Karpas-422 (cell line): ENCODE measurements at regions not wholly inside any gene's neighbourhood (a gene's known extent, or its start where the extent isn't known, plus 50 kb on each side); places are given as distances from the start of the nearest gene placed in this dataset.

ENCODE experiments used
- DNase-seq: peaks from one replicate; pipeline ENCODE4 v3.0.0-alpha.2; 2015
- H2AFZ ChIP-seq: fragments of 200-600 bp; sonication (generic); 2 replicates; pipeline ENCODE4 v1.6.1; 2014; ENCODE audit warnings: antibody characterized with exemption, low read length, mixed read lengths
- H3K27ac ChIP-seq: fragments of 200-600 bp; sonication (generic); 2 replicates; pipeline ENCODE4 v1.5.1; 2014; ENCODE audit warnings: mild to moderate bottlenecking, low read length, moderate library complexity
- H3K27me3 ChIP-seq: fragments of 200-600 bp; sonication (generic); 2 replicates; pipeline ENCODE4 v1.6.1; 2014; ENCODE audit warnings: low read length, mixed read lengths
- H3K36me3 ChIP-seq: fragments of 200-600 bp; sonication (generic); 2 replicates; pipeline ENCODE4 v1.6.1; 2014; ENCODE audit warnings: low read length, mixed read lengths; ENCODE audit not compliant: insufficient read depth
- H3K4me1 ChIP-seq: fragments of 200-600 bp; sonication (generic); 2 replicates; pipeline ENCODE4 v1.6.1; 2014; ENCODE audit warnings: mild to moderate bottlenecking, low read length, mixed read lengths
- H3K4me2 ChIP-seq: fragments of 200-600 bp; sonication (generic); 2 replicates; pipeline ENCODE4 v1.6.1; 2014; ENCODE audit warnings: low read length, low read depth, mild to moderate bottlenecking; ENCODE audit not compliant: poor library complexity, severe bottlenecking
- H3K4me3 ChIP-seq: fragments of 200-600 bp; sonication (generic); 2 replicates; pipeline ENCODE4 v1.5.1; 2014; ENCODE audit warnings: mild to moderate bottlenecking, antibody characterized with exemption, low read length, mixed read lengths
- H3K79me2 ChIP-seq: fragments of 200-600 bp; sonication (generic); 2 replicates; pipeline ENCODE4 v1.6.1; 2014; ENCODE audit warnings: mild to moderate bottlenecking, low read length, mixed read lengths
- H3K9ac ChIP-seq: fragments of 200-600 bp; sonication (generic); 2 replicates; pipeline ENCODE4 v1.6.0; 2014; ENCODE audit warnings: low read length
- H3K9me2 ChIP-seq: fragments of 200-600 bp; sonication (generic), shearing (Covaris generic); replicated peaks from 2 replicates; pipeline ENCODE4 v1.6.0; 2014; ENCODE audit warnings: mild to moderate bottlenecking, low read length, moderate library complexity; ENCODE audit not compliant: insufficient read depth
- H3K9me3 ChIP-seq: fragments of 300-700, 200-600 bp; sonication (generic); 2 replicates; pipeline ENCODE4 v1.6.1; 2014; ENCODE audit warnings: low read length, mixed read lengths
- H4K20me1 ChIP-seq: fragments of 200-600 bp; sonication (generic); 2 replicates; pipeline ENCODE4 v1.6.1; 2014; ENCODE audit warnings: mild to moderate bottlenecking, antibody characterized with exemption, low read length, low read depth; ENCODE audit not compliant: insufficient read depth

DNA sequence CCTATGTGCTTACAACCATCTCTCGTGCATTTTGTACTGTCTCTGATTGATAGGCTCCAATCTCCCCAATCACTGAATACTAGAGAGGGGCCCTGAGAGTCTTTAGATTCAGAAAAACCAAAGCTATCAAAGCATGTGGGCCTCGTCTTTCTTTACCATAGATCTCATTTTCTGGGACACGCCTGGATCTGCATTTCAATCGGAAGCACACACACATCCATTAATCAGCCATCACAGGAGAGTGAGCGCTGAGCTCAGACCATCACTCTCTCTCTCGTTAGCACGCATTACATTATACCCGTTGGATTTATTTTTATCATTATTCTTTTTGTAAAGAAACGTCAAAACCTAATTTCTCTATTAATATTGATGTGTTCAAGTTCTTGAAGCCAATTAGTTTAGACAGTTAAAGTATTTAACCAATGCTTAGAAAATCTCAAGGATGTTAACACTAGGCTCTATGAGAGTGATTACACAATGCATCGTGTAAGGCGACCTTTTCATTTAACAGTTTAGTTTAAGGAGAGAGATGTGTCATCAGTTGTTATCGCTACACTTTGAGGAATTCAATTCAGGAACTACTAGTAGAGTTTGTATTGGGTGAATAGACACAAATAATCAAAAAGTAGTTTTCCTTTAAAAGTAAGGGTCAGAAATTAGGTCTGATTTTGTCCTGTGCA, 650.7 kb downstream of the CDH8 start:
- H3K4me2 ChIP-seq: no peak overlapping the region
- H2AFZ ChIP-seq: no peak overlapping the region
- H3K4me1 ChIP-seq: no peaks in the 10 kb centered on the region
- H3K9me2 ChIP-seq: no peaks in the 10 kb centered on the region
- H4K20me1 ChIP-seq: no peaks in the 10 kb centered on the region
- peaks cover 38% of the 10 kb centered on the region for H3K9me3 ChIP-seq
- H3K36me3 ChIP-seq: no peaks in the 10 kb centered on the region
- H3K27ac ChIP-seq: no peak overlapping the region
- H3K9ac ChIP-seq: no peak overlapping the region
- no peaks in the 10 kb centered on the region for H3K79me2 ChIP-seq
- no peak overlapping the region for H3K4me3 ChIP-seq
- H3K27me3 ChIP-seq: no peaks in the 10 kb centered on the region
- no peak for DNase-seq

DNA sequence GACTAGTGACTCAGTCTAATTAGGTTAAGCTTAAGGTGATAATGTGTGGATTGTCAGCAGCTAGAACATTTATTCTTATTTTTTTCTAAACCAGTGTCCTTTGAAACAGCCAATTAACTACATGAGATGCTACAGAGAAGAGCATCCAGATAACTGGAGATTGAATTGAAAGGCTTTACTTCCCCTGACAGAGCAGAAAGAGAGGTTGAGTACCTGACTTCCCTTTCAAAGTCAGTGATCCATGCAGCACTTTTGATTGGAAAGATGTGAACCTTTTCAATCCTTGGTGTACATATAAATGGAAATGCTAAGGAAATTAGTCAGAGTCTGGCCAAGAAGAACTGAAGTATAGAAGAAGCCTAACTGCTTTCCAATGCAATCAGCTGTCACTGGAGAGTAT, 653.8 kb downstream of the CDH8 start:
- H2AFZ ChIP-seq: no peak overlapping the region
- H3K9ac ChIP-seq: no peak overlapping the region
- no peaks in the 10 kb centered on the region for H3K9me2 ChIP-seq
- no peak overlapping the region for H3K4me2 ChIP-seq
- H3K9me3 ChIP-seq: peaks cover 31% of the 10 kb centered on the region
- no peak overlapping the region for H3K27ac ChIP-seq
- no peaks in the 10 kb centered on the region for H3K27me3 ChIP-seq
- no peak overlapping the region for H3K4me3 ChIP-seq
- no peaks in the 10 kb centered on the region for H3K79me2 ChIP-seq
- DNase-seq: no peak
- no peaks in the 10 kb centered on the region for H3K4me1 ChIP-seq
- no peaks in the 10 kb centered on the region for H4K20me1 ChIP-seq
- H3K36me3 ChIP-seq: no peaks in the 10 kb centered on the region

DNA sequence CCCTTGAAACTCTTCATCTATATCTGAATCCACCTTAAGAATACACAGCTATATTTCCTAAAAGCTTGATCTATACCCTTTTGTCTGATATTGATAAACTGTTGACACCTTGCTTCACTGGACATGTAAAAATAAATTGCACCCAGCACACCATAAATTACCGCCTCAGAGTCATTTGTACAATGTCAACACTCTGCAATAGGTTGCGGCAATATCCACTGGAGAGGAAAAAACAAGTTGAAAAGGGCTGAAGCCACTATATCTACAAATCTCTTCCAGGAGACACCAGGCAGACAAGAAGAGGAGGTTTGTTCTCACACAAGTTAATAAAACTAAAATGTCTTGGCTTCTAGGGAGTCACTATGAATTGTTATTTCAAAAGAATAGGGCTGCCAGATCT, 656.9 kb downstream of the CDH8 start:
- Histone ChIP-seq H3K9me3 (peaks cover 24% of the 10 kb centered on the region), H4K20me1 (no peaks in the 10 kb centered on the region), H3K4me3 (no peak overlapping the region), H3K27ac (no peak overlapping the region), H3K79me2 (no peaks in the 10 kb centered on the region), H3K4me2 (no peak overlapping the region), H2AFZ (no peak overlapping the region), H3K4me1 (no peaks in the 10 kb centered on the region), H3K9me2 (no peaks in the 10 kb centered on the region), H3K9ac (no peak overlapping the region), H3K36me3 (no peaks in the 10 kb centered on the region), H3K27me3 (no peaks in the 10 kb centered on the region)
- no peak for DNase-seq

DNA sequence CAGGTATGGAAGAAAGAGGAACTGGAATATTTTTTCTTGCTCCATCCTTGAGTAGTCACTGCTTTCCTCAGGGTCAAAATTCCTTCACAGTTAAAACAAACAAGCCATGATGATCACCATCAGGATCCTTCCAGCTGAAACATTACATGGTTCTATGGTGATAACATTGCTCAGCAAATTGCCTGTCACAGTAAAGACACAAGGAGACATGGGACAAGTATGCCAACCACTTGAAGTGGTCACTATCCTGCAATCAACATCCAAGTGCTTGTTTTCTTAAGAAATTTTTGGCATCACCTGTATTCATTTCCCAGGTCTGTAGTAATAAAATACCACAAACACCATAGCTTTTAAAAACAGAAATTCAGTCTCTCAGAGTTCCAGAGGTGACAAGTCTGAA, 662.2 kb downstream of the CDH8 start:
- no peaks in the 10 kb centered on the region for H3K4me1 ChIP-seq
- no peak overlapping the region for H3K4me2 ChIP-seq
- H3K9me2 ChIP-seq: no peaks in the 10 kb centered on the region
- H3K9me3 ChIP-seq: peaks cover 25% of the 10 kb centered on the region
- H3K27ac ChIP-seq: no peak overlapping the region
- H3K27me3 ChIP-seq: no peaks in the 10 kb centered on the region
- no peak overlapping the region for H3K4me3 ChIP-seq
- no peaks in the 10 kb centered on the region for H3K79me2 ChIP-seq
- H4K20me1 ChIP-seq: no peaks in the 10 kb centered on the region
- no peak for DNase-seq
- no peaks in the 10 kb centered on the region for H3K36me3 ChIP-seq
- H2AFZ ChIP-seq: no peak overlapping the region
- H3K9ac ChIP-seq: no peak overlapping the region

DNA sequence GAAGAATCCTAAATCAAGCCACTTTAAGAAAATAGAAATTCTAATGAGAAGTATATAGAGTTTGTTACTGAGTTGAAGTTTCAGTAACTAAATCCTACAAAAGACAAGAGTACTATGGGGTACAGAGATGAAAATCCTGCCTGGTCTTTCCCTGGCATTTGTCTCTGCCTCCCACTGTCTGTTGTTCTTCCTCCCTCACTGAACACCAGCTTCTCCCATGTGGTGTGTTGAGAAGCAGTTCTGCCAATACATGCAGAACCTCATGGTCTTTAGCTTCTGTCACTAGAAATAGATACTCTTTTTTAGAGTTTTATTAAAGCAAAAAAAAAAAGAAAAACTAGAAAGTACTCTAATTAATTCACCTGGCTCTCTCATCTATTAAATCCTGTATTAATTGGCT, 664.4 kb downstream of the CDH8 start:
- no peaks in the 10 kb centered on the region for H3K9me2 ChIP-seq
- no peak overlapping the region for H2AFZ ChIP-seq
- H3K4me1 ChIP-seq: no peaks in the 10 kb centered on the region
- H3K36me3 ChIP-seq: no peaks in the 10 kb centered on the region
- H3K79me2 ChIP-seq: no peaks in the 10 kb centered on the region
- no peak overlapping the region for H3K27ac ChIP-seq
- DNase-seq: no peak
- H3K9me3 ChIP-seq: peaks cover 22% of the 10 kb centered on the region
- no peaks in the 10 kb centered on the region for H4K20me1 ChIP-seq
- no peak overlapping the region for H3K4me2 ChIP-seq
- H3K4me3 ChIP-seq: no peak overlapping the region
- H3K27me3 ChIP-seq: no peaks in the 10 kb centered on the region
- H3K9ac ChIP-seq: no peak overlapping the region

DNA sequence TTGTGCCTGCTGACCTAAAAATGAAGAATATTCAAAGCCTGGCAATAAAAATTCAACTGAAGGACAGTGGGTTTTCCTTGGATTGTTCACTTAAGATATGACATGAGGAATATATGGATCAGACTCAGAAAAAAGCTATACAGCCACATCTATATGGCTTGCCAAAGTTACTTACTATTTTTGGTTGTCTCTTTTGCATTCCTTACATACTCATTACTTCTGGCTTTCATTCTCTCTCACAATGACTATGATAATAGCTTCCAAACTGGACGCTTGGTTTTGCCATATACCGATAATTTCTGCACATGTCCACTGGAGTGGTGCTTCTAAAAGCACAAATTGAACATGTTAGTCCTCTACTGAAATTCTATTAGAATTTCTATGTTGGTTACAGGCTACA, 664.9 kb downstream of the CDH8 start:
- H3K4me3 ChIP-seq: no peak overlapping the region
- no peak for DNase-seq
- no peak overlapping the region for H3K9ac ChIP-seq
- no peaks in the 10 kb centered on the region for H3K9me2 ChIP-seq
- no peaks in the 10 kb centered on the region for H4K20me1 ChIP-seq
- no peak overlapping the region for H3K4me2 ChIP-seq
- peaks cover 22% of the 10 kb centered on the region for H3K9me3 ChIP-seq
- no peaks in the 10 kb centered on the region for H3K4me1 ChIP-seq
- no peak overlapping the region for H2AFZ ChIP-seq
- no peaks in the 10 kb centered on the region for H3K79me2 ChIP-seq
- H3K27ac ChIP-seq: no peak overlapping the region
- no peaks in the 10 kb centered on the region for H3K36me3 ChIP-seq
- H3K27me3 ChIP-seq: no peaks in the 10 kb centered on the region

DNA sequence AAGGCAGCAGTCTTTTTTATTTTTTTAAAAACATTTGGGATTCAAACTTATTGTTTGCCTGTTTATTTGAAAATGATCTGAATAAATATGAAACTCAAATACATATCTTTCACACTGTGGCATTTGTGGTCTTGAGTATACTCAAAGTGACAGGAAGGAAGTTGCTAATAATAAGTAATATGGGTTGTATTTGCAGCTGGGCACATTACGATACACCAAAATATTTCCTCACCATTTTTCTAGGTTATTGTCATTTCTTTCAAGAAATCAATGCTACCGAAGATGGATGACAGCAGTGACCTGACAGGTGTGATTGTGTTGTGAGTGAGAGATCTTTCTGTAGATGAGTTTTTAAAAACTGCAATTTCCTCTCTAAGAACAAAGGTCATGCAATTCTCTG, 665.7 kb downstream of the CDH8 start:
- Histone ChIP-seq H3K4me2 (no peak overlapping the region), H3K9me3 (peaks cover 25% of the 10 kb centered on the region), H2AFZ (no peak overlapping the region), H3K27ac (no peak overlapping the region), H3K4me3 (no peak overlapping the region), H3K36me3 (no peaks in the 10 kb centered on the region), H3K4me1 (no peaks in the 10 kb centered on the region), H4K20me1 (no peaks in the 10 kb centered on the region), H3K27me3 (no peaks in the 10 kb centered on the region), H3K9me2 (no peaks in the 10 kb centered on the region), H3K79me2 (no peaks in the 10 kb centered on the region), H3K9ac (no peak overlapping the region)
- no peak for DNase-seq

DNA sequence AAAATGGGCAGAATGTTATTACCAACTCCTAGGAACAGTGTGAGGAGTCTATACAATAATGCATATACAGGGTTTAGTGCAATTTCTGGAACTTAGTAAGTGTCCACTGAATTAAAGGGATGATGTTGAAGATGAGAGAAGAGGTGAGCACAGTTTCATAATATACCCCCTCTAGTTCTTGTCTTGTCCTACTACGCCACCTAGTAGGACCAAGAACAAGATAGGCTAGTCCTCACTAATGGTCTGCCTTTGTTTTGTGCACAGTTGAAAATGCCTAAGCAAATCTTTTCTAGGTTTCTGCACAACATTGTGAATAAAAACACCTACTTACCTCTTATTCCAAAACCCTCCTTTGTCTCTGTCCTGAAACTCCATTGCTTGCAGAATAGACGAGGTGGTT, 670.2 kb downstream of the CDH8 start:
- Histone ChIP-seq H2AFZ (no peak overlapping the region), H3K9me2 (no peaks in the 10 kb centered on the region), H3K9ac (no peak overlapping the region), H3K4me2 (no peak overlapping the region), H3K27ac (no peak overlapping the region), H3K27me3 (no peaks in the 10 kb centered on the region), H4K20me1 (no peaks in the 10 kb centered on the region), H3K9me3 (peaks cover 22% of the 10 kb centered on the region), H3K36me3 (no peaks in the 10 kb centered on the region), H3K79me2 (no peaks in the 10 kb centered on the region), H3K4me1 (no peaks in the 10 kb centered on the region), H3K4me3 (no peak overlapping the region)
- DNase-seq: no peak

DNA sequence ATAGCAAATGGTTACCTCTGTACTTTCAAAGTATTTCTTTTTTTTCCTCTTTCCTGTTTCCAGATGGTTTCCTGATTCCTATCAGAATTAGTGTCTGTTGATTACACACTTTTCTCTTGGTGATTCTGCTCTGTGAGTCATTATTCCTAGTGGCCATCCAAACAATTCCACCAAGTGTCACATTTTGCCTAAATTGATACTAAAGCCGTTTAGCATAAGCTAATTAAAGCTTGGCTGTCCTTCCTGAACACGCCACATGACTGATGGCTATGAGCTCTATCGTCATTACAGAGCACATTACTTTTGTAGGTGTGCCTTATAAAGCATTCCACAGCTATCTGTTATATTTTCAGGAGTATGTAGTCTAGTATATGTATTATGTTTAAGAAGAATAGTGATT, 671.2 kb downstream of the CDH8 start:
- H3K27ac ChIP-seq: no peak overlapping the region
- H3K9ac ChIP-seq: no peak overlapping the region
- H3K4me2 ChIP-seq: no peak overlapping the region
- no peaks in the 10 kb centered on the region for H3K27me3 ChIP-seq
- no peak overlapping the region for H2AFZ ChIP-seq
- DNase-seq: no peak
- no peaks in the 10 kb centered on the region for H3K79me2 ChIP-seq
- no peaks in the 10 kb centered on the region for H3K36me3 ChIP-seq
- no peaks in the 10 kb centered on the region for H4K20me1 ChIP-seq
- no peak overlapping the region for H3K4me3 ChIP-seq
- no peaks in the 10 kb centered on the region for H3K9me2 ChIP-seq
- H3K9me3 ChIP-seq: peaks cover 14% of the 10 kb centered on the region
- no peaks in the 10 kb centered on the region for H3K4me1 ChIP-seq
